ENCODE measurements at regions not wholly inside any gene's neighbourhood (a gene's known extent, or its start where the extent isn't known, plus 50 kb on each side); places are given as distances from the start of the nearest gene placed in this dataset.
"Not testable (repeated sequence)": the region's sequence is repeated elsewhere in the genome, so short reads cannot be mapped to it uniquely, and the experiment has no call there.

DNA sequence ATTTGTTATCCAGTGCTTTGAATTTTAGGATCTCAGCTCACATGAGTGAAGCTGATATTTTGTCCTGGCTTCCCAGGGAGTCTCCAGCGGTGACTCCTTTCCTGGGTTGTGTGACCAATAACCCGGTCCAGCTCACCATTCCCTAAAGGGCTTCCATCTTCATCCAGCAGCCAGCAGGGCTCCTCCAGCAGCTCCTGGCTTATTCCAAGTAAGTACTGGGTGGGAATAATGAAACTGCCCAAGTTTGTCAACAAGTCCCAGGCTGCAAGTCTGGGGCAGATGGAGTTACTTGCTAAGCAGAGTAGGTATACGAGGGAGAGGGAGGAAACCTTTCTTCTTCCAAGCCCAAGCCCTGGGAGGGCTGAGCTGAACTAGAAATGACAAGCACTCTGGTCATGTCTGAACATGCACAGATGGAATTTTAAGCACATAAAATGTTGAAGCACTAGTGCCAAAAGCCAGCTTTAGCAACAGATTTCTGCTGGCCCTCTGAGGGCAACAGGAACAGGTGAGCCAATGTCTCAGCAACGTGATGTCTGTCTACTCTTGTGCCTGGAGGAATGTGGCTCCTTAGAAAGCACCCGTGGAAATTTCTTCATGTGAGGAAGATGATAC lies 153.7 kb upstream of the DAPK1 start:
- Mint-ChIP-seq H3K27ac (no peak overlapping the region), H3K36me3 (ENCODE audit: low read depth) (no peaks in the 10 kb centered on the region)
- DNase-seq (ENCODE audit: low spot score) = no peak

DNA sequence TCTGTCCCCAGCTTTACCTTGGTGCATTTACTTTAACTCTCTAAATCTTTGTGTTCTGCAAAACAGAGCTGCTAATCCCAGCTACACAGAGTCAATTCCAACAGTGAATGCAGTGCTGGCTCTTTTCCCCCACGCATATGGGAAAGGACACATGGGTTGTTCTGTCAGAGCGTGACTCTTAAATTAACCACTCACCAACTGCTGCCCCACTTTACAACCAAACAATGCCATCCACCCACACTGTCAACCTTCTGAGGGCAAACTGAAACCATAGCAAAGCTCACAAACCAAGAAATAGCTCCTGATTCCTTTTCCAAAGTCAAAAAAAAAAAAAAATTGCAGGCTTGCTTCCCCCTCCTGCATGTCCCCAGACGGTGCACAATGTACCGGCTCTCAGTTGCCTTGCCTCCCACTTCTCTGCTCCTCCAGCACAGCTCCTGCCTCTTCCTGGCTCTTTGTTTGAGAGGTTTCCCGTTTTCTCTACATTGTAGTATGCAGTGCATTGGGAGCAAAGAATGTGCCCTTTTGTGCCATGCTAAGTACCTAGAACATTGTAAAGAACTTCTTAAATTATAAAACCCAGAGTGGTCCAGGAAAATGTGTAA lies 151.5 kb upstream of the DAPK1 start:
- H3K4me1 Mint-ChIP-seq (ENCODE audit: low read depth) = no peaks in the 10 kb centered on the region
- peaks cover 3% of the 10 kb centered on the region for H3K27me3 Mint-ChIP-seq (ENCODE audit: low read depth)
- no peaks in the 10 kb centered on the region for H3K36me3 Mint-ChIP-seq (ENCODE audit: low read depth)
- no peak for DNase-seq (ENCODE audit: low spot score)
- H3K4me3 Mint-ChIP-seq = no peak overlapping the region
- H3K27ac Mint-ChIP-seq = no peak overlapping the region
- H3K9me3 Mint-ChIP-seq = no peaks in the 10 kb centered on the region

More for the DNA sequence above, 153.7 kb upstream of the DAPK1 start:
- no peak overlapping the region for H3K4me3 Mint-ChIP-seq
- H3K9me3 Mint-ChIP-seq = no peaks in the 10 kb centered on the region
- no peaks in the 10 kb centered on the region for H3K4me1 Mint-ChIP-seq (ENCODE audit: low read depth)
- peaks cover 10% of the 10 kb centered on the region for H3K27me3 Mint-ChIP-seq (ENCODE audit: low read depth)

DNA sequence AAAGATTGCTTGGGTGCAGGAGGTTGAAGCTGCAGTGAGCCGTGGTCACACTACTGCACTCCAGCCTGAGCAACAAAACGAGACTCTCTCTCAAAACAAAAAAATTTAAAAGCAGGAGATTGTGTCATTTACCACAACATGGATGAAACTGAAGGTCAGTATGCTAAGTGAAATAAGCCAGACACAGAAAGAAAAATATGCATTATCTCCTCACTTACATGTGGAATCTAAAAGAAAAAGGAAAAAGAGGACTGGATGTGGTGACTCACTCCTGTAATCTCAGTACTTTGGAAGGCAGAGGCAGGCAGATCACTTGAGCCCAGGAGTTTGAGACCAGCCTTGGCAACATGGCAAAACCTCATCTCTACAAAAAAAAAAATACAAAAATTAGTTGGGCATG lies 146.8 kb upstream of the DAPK1 start:
- H3K9me3 Mint-ChIP-seq = no peaks in the 10 kb centered on the region
- no peak for DNase-seq (ENCODE audit: low spot score)

DNA sequence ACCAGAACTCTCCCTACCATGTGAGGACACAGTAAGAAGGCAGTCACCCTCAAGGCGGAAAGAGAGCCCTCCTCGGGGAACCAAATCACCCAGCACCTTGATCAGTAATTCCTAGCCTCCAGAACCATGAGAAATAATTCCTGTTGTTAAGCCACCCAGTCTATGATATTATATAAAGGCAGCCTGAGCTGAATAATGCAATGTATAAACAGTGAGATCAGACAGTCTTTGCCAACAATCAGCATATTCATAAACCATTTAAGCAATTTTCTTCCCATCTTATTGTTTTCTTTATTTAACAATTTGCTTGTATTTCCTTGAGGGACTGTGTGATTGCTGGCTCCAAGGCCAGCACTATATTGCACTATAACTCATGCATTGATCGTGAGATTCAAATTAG lies 144.4 kb upstream of the DAPK1 start:
- no peaks in the 10 kb centered on the region for H3K4me1 Mint-ChIP-seq (ENCODE audit: low read depth)
- peaks cover 12% of the 10 kb centered on the region for H3K27me3 Mint-ChIP-seq (ENCODE audit: low read depth)
- no peaks in the 10 kb centered on the region for H3K9me3 Mint-ChIP-seq
- H3K36me3 Mint-ChIP-seq (ENCODE audit: low read depth) = no peaks in the 10 kb centered on the region
- no peak overlapping the region for H3K4me3 Mint-ChIP-seq
- no peak for DNase-seq (ENCODE audit: low spot score)
- H3K27ac Mint-ChIP-seq = no peak overlapping the region

More for the DNA sequence above, 146.8 kb upstream of the DAPK1 start:
- Mint-ChIP-seq H3K27me3 (ENCODE audit: low read depth) (peaks cover 12% of the 10 kb centered on the region), H3K27ac (no peak overlapping the region), H3K4me1 (ENCODE audit: low read depth) (no peaks in the 10 kb centered on the region), H3K36me3 (ENCODE audit: low read depth) (no peaks in the 10 kb centered on the region), H3K4me3 (no peak overlapping the region)

DNA sequence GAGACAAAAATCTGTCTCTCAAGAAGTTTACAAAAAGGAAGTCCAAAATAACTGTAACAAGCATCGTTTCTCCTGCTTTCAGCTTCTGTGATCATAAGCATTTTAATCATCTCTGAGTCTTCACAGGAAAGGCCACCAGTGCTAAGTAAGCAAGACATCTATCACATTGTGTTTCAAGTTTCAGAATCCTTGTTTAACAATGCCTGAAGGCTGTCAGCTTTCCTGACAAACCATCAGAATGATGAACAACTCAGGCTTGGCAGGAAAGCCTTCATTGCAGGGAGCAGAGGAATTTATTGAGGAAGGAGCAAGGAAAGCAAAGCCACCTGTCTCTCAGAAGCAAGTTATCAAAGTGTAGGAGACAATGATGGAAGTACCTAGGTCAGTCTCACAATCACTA lies 143.5 kb upstream of the DAPK1 start:
- Mint-ChIP-seq H3K4me3 (no peak overlapping the region), H3K27ac (no peak overlapping the region), H3K9me3 (no peaks in the 10 kb centered on the region), H3K36me3 (ENCODE audit: low read depth) (no peaks in the 10 kb centered on the region), H3K27me3 (ENCODE audit: low read depth) (peaks cover 12% of the 10 kb centered on the region), H3K4me1 (ENCODE audit: low read depth) (no peaks in the 10 kb centered on the region)
- DNase-seq (ENCODE audit: low spot score) = no peak

DNA sequence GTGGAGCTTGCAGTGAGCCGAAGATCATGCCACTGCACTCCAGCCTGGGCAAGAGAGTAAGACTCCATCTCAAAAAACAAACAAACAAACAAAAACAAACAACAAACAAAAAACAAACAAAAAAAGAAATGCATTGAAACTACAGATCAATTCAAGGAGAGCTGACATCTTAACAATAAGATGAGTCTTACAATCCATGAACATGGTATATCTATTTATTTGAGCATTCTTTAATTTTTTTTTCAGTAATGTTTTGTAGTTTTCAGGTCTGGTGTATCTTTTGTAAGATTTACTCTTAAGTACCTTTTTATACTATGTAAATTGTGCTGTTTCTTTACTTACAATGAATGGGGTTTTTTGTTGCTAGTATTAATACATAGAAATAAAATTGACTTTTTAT lies 140.1 kb upstream of the DAPK1 start:
- DNase-seq (ENCODE audit: low spot score) = no peak
- H3K4me3 Mint-ChIP-seq = no peak overlapping the region
- no peak overlapping the region for H3K27ac Mint-ChIP-seq
- peaks cover 17% of the 10 kb centered on the region for H3K27me3 Mint-ChIP-seq (ENCODE audit: low read depth)
- H3K9me3 Mint-ChIP-seq = no peaks in the 10 kb centered on the region
- H3K4me1 Mint-ChIP-seq (ENCODE audit: low read depth) = no peaks in the 10 kb centered on the region
- no peaks in the 10 kb centered on the region for H3K36me3 Mint-ChIP-seq (ENCODE audit: low read depth)

DNA sequence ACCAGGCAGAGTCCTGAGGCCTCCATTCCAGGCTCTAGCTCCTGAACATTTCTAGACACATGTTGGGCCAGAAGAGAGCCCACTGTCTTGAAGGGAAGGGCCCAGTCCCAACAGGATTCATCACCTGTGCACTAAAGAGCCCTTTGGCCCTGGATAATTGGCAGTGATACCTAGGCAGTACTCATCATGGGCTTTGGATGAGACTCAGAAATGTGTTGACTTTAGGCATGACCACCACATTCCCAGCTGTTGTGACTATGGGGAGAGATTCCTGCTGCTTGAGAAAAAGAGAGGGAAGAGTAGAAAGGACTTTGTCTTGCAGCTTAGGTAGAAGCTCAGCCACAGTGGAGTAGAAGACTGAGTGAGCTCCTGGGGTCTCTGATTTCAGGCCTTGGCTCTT lies 138.4 kb upstream of the DAPK1 start:
- Mint-ChIP-seq H3K4me1 (ENCODE audit: low read depth) (no peaks in the 10 kb centered on the region), H3K27me3 (ENCODE audit: low read depth) (peaks cover 12% of the 10 kb centered on the region), H3K4me3 (no peak overlapping the region), H3K36me3 (ENCODE audit: low read depth) (no peaks in the 10 kb centered on the region), H3K27ac (no peak overlapping the region), H3K9me3 (no peaks in the 10 kb centered on the region)
- no peak for DNase-seq (ENCODE audit: low spot score)

DNA sequence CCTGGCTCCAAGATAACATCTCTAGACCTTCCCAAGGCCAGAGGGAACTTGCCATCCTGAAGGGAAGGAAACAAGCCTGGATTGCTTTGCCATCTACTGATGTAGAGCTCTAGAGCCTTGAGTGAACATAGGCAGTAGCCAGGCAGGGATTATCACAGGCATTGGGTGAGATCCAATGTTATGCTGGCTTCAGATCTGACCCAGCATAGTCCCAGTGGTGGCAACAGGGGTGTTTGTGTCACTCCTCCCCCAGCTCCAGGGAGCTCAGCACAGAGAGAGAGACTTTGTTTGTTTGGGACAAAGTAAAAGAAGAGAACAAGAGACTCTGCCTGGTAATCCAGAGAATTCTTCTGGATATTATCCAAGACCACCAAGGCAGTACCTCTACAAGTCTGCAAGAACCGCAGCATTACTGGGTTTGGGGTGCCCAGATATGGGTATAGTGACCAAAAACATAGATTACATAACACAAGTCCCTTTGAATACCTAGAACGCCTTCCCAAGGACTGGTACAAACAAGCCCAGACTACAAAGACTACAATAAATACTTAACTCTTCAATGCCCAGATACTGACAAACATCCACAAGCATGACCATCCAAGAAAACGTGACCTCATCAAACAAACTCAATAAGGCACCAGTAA lies 137.6 kb upstream of the DAPK1 start:
- Mint-ChIP-seq H3K4me3 (no peak overlapping the region), H3K36me3 (ENCODE audit: low read depth) (no peaks in the 10 kb centered on the region), H3K4me1 (ENCODE audit: low read depth) (no peaks in the 10 kb centered on the region), H3K9me3 (no peaks in the 10 kb centered on the region), H3K27ac (no peak overlapping the region), H3K27me3 (ENCODE audit: low read depth) (peaks cover 12% of the 10 kb centered on the region)
- DNase-seq (ENCODE audit: low spot score) = no peak

DNA sequence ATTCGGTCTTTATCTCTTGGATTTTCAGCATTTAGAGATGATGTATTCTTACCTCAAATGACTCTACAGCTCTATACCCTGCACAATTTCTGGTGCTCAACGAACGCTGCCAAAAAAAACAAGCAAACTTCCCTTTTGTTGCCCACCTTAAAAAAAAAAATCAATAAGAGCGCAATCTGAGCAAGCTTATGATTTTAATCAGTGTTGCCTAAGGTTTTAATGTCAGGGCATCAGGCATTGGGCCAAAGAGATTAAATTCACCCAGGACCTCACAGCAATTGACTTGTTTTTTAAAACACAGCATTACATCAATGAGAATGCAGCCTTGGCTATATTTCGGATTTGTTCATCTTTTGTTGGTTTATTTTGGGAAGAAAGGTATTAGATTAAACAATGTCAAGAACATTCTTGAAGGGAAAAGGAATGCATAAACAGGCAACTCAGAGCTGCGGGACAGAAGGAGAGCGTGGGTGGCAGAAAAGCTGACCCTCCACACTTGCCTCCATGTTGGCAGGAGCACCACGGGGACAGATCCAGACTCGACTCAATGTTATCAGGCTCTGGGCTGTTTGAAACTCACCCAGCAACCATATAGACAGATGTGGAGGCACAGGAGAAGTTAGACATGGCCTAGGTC lies 127.5 kb upstream of the DAPK1 start:
- no peak overlapping the region for H3K4me3 Mint-ChIP-seq
- H3K27me3 Mint-ChIP-seq (ENCODE audit: low read depth) = peaks cover 17% of the 10 kb centered on the region
- H3K36me3 Mint-ChIP-seq (ENCODE audit: low read depth) = no peaks in the 10 kb centered on the region
- peaks cover 6% of the 10 kb centered on the region for H3K4me1 Mint-ChIP-seq (ENCODE audit: low read depth)
- DNase-seq (ENCODE audit: low spot score) = no peak
- no peaks in the 10 kb centered on the region for H3K9me3 Mint-ChIP-seq
- H3K27ac Mint-ChIP-seq = no peak overlapping the region

DNA sequence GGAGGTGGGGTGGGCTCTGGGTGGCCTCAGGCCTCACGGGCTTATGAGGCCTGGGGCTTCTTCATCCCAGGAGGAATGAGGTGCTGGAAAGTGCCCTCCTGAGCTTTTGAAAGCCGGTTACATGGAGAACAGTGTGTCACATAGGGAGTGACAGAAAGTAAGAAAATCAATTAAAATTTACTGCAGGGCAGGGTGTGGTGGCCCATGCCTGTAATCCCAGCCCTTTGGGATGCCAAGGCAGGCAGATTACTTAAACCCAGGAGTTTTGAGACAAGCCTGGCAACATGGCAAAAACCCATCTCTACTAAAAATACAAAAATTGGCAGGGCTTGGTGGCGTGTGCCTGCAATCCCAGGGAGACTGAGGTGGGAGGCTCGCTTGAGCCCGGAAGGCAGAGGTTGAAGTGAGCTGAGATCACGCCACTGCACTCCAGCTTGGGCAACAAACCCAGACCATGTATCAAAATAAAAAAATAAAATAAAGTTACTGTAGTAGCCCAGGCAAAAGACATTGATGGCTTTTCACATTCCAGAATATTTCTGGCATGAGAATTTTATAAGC lies 125.8 kb upstream of the DAPK1 start:
- H3K36me3 Mint-ChIP-seq (ENCODE audit: low read depth) = no peaks in the 10 kb centered on the region
- H3K9me3 Mint-ChIP-seq = no peaks in the 10 kb centered on the region
- no peak for DNase-seq (ENCODE audit: low spot score)
- no peak overlapping the region for H3K27ac Mint-ChIP-seq
- H3K4me1 Mint-ChIP-seq (ENCODE audit: low read depth) = peaks cover 6% of the 10 kb centered on the region
- peaks cover 14% of the 10 kb centered on the region for H3K27me3 Mint-ChIP-seq (ENCODE audit: low read depth)
- H3K4me3 Mint-ChIP-seq = no peak overlapping the region

DNA sequence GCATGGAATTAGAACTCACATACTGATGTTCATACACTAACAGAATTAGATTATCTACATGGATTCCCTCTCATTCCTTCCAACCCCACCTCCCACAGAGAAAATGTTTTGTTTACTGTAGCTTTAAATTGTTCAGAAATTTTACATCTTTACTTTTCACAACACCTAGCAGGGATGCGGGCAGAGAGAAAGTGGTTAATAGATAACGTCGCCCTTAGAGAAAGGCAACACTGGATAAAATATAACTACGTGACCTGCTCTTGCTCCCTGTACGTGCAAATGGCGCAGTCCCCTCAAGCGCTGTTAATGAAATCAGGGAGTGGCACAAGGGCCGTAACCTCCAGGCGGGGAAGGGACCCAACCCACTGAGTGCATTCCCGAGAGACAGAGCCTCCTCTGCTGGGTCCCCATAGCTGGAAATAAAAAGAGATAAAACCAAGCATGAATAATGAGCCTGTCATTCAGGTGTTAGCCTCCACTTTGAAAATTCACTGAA lies 125.3 kb upstream of the DAPK1 start:
- no peak overlapping the region for H3K27ac Mint-ChIP-seq

DNA sequence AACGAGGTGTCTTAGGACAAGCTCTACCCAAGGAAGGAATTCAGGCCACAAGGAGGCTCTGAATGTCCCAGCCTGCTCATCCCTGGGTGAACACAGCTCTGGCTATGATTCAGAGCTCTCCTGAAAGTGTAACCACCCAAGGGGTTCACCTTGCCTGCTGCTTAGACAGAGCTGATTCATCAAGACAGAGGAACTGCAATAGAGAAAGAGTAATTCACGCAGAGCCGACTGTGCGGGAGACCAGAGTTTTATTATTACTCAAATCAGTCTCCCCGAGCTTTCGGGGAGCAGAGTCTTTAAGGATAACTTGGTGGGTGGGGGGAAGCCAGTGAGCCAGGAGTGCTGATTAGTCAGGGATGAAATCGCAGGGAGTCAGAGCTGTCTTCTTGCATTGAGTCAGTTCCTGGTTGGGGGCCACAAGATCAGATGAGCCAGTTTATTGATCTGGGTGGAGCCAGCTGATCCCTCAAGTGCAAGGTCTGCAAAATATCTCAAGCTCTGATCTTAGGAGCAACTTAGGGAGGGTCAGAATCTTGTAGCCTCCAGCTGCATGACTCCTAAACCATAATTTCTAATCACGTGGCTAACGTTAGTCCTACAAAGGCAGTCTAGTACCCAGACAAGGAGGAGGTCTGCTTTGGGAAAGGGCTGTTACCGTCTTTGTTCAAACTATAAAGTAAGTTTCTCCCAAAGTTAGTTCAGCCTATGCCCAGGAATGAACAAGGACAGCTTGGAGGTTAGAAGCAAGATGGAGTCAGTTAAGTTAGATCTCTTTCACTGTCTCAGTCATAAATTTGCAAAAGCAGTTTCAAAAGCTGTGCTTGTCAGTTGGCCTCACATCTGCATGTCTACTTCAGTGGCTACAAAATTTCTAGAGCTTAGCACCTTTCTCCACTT lies 123.4 kb upstream of the DAPK1 start:
- not testable (repeated sequence) for H3K27me3 Mint-ChIP-seq (ENCODE audit: low read depth); H3K36me3 Mint-ChIP-seq (ENCODE audit: low read depth); H3K27ac Mint-ChIP-seq; H3K4me3 Mint-ChIP-seq; H3K4me1 Mint-ChIP-seq (ENCODE audit: low read depth); H3K9me3 Mint-ChIP-seq
- peak; percentile 82 for DNase-seq (ENCODE audit: low spot score)

More for the DNA sequence above, 125.3 kb upstream of the DAPK1 start:
- H3K4me1 Mint-ChIP-seq (ENCODE audit: low read depth) = peaks cover 6% of the 10 kb centered on the region
- DNase-seq (ENCODE audit: low spot score) = no peak
- H3K9me3 Mint-ChIP-seq = no peaks in the 10 kb centered on the region
- no peak overlapping the region for H3K4me3 Mint-ChIP-seq
- no peaks in the 10 kb centered on the region for H3K36me3 Mint-ChIP-seq (ENCODE audit: low read depth)
- H3K27me3 Mint-ChIP-seq (ENCODE audit: low read depth) = peaks cover 12% of the 10 kb centered on the region

DNA sequence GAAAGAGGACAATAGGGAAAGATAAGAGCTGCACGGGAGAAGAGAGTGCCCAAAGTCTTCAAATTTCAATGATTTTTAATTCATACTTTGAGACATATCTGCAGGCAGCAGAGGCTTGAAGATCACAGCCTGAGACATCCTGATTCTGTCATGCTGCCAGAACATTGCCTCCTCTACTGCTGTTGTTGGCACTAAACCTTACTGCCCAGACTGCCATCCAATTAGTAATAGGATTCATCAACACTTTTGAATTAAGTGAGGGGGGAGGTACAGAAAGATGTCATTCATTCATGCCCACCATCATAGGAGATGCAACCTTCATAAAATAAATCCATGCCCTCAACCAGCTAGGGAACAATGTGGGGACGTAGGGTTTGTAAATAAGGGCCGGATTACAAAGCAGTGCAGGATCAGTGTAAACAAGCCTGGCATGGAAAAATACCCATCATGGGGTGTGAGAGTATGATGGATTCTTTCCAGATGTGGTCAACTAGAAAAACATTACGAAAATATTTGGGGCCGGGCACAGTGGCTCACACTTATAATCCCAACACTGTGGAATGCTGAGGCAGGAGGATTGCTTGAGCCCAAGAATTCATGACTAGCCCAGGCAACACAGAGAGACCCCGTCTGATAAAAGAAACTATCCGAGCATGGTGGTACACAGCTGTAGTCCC lies 122.1 kb upstream of the DAPK1 start:
- DNase-seq (ENCODE audit: low spot score) = no peak

More for the DNA sequence above, 122.1 kb upstream of the DAPK1 start:
- H3K4me3 Mint-ChIP-seq = no peak overlapping the region
- no peaks in the 10 kb centered on the region for H3K9me3 Mint-ChIP-seq
- peaks cover 6% of the 10 kb centered on the region for H3K27me3 Mint-ChIP-seq (ENCODE audit: low read depth)
- peaks cover 6% of the 10 kb centered on the region for H3K4me1 Mint-ChIP-seq (ENCODE audit: low read depth)
- no peak overlapping the region for H3K27ac Mint-ChIP-seq
- no peaks in the 10 kb centered on the region for H3K36me3 Mint-ChIP-seq (ENCODE audit: low read depth)

Data from T-helper 2 cell treated with Interferon-gamma antibody and Interleukin-4, amounts not matched to agents 5 μg/mL and 100 μg/mL, for 36 hours (primary cell).